Retinal pigment epithelial cell (primary cell): ENCODE measurements at regions not wholly inside any gene's neighbourhood (a gene's known extent, or its start where the extent isn't known, plus 50 kb on each side); places are given as distances from the start of the nearest gene placed in this dataset.
A peak's percentile ranks its signal among the peaks of the same experiment; 100 is the strongest.
"Not testable (repeated sequence)": the region's sequence is repeated elsewhere in the genome, so short reads cannot be mapped to it uniquely, and the experiment has no call there.

Source experiments
- DNase-seq: peaks from one replicate; pipeline ENCODE4 v3.0.0-alpha.2; 2010; ENCODE audit warnings: low read depth
- H3K4me3 ChIP-seq: 2 replicates; pipeline ENCODE4 v1.5.1; 2011; ENCODE audit warnings: mild to moderate bottlenecking, low read length, control low read depth, moderate library complexity
- TF ChIP-seq, protein P1 (sequence below): conservative IDR thresholded peaks from 2 replicates; pipeline ENCODE4 v1.5.1; 2011; ENCODE audit warnings: low read depth, low read length, control low read depth, inconsistent platforms

DNA sequence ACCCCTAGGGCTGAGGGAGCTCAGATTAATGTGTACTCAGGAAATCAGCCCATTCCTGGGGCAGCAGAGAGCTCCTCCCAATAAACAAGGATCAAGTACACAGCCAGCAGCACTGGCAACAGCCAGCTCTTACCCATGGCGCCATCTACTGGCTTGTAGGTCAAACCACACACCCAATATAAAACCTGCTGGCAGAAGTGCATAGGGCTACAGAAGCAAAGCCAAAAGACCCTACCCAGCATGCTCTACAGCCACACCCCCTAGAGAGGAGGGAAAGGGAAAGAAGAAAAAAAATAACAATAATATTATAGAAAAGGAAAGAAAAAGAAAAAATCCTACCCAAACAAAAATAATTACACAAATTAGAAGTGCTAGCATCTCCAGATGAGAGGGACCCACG, 127.5 kb upstream of the PABPC3 start:
- TF ChIP-seq, protein P1, sequence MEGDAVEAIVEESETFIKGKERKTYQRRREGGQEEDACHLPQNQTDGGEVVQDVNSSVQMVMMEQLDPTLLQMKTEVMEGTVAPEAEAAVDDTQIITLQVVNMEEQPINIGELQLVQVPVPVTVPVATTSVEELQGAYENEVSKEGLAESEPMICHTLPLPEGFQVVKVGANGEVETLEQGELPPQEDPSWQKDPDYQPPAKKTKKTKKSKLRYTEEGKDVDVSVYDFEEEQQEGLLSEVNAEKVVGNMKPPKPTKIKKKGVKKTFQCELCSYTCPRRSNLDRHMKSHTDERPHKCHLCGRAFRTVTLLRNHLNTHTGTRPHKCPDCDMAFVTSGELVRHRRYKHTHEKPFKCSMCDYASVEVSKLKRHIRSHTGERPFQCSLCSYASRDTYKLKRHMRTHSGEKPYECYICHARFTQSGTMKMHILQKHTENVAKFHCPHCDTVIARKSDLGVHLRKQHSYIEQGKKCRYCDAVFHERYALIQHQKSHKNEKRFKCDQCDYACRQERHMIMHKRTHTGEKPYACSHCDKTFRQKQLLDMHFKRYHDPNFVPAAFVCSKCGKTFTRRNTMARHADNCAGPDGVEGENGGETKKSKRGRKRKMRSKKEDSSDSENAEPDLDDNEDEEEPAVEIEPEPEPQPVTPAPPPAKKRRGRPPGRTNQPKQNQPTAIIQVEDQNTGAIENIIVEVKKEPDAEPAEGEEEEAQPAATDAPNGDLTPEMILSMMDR, result peak; percentile 50

DNA sequence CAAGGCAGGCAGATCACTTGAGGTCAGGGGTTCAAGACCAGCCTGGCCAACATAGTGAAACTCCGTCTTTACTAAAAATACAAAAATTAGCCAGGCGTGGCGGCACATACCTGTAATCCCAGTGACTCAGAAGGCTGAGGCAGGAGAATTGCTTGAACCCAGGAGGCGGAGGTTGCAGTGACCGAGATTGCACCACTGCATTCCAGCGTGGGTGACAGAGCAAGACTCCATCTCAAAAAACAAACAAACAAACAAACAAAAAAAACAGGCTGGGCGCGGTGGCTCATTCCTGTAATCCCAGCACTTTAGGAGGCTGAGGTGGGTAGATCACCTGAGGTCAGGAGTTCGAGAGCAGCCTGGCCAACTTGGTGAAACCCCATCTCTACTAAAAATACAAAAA, 122.8 kb upstream of the PABPC3 start:
- DNase-seq, H3K4me3 ChIP-seq: not testable (repeated sequence)

More for the DNA sequence above, 127.5 kb upstream of the PABPC3 start:
- DNase-seq, result not testable (repeated sequence)
- peak overlapping the region; percentile 46 for H3K4me3 ChIP-seq

DNA sequence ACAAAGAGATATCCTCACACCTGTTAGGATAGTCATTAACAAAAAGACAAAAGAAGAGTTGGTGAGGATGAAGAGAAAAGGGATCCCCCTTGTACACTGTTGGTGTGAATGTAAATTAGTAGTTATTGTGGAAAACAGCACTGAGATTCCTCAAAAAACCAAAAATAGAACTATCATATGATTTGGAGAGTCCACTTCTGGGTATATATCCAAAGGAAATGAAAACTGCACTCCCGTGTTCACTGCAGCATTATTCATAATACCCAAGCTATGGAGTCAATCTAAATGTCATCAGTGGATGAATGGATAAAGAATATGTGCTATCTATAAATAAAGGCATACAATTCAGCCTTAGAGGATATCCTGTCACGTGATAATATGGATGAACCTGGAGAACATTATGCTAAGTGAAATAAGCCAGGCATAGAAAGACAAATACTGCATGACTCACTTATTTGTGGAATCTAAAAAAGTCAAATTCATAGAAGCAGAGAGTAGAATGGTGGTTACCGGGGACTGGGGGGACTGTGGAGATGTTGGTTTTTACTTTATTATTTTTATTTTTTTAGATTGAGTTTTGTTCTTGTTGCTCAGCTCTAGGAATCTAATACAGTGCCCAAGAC, 114.6 kb upstream of the PABPC3 start:
- not testable (repeated sequence) for DNase-seq, H3K4me3 ChIP-seq

DNA sequence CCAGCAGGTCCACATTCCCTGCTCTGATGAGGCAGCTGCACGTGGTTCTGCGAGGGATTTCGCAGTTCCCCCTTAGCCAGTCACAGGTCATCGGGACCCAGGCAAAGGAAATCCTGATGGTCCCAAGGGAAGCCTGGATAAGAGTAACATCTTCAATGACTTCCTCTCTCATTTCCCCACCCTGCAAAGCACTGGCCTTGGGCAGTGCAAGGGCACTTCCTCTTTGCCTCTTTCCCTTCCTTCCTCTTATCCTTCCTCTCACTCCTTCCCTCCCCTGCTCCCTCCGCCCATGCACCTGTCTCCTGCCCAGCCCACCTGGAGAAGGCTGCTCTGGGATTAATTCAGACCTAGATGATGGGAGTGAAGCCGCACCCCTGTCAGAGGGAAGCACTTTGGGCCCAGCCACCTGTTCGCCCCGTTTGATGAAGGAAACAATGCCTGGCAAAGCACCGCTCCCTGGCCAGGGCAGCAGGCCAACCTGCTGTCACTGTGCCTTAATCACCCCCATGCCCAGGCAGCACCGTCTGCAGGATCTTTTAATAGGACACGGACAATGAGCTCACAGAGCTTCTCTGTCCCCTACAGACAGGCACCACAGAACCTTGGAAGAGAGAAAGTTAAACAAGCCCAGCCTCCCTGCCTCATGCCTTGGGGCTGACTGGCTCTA, 113.5 kb upstream of the PABPC3 start:
- no peak for DNase-seq
- TF ChIP-seq, protein P1, result no peak
- H3K4me3 ChIP-seq, result no peak overlapping the region

DNA sequence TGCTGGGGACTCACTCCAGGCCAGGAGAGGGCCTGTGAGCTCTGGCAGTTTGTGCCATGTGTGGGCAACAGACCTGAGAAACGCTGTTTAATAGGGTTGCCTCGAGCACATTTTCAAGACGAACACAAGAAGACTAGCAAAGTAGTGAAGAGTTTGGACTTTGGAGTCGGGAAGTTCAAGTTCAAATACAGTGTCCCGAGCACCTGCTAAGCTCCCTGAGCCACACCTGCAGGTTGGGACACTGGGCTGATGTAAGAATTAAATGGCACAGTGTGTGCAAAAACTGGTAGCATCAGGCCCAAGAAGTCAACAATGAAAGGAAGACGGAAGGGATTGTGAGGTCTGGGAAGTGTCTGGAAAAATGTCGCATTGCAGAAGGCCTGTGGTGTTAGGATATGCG, 112.8 kb upstream of the PABPC3 start:
- no peak for DNase-seq
- TF ChIP-seq, protein P1, result no peak
- H3K4me3 ChIP-seq, result no peak overlapping the region

DNA sequence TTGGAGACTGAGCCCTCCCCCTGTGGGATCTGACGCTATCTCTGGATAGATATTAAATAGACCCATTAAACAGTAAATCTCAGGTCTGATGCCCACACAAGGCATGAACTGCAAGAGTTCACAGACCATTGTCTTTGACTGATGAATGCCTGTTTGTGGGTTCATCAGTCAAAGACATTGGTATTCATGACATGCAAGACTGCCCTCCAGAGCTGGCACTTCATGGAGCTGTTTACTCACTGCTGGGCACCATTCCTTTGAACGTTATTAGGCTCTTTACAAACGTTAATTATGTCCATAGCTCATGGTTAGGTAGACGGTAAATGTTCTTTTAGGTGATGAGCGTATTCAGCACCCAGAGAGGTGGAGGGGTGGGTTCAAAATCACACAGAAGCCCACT, 111.8 kb upstream of the PABPC3 start:
- TF ChIP-seq, protein P1, result no peak
- no peak overlapping the region for H3K4me3 ChIP-seq
- DNase-seq, result no peak

DNA sequence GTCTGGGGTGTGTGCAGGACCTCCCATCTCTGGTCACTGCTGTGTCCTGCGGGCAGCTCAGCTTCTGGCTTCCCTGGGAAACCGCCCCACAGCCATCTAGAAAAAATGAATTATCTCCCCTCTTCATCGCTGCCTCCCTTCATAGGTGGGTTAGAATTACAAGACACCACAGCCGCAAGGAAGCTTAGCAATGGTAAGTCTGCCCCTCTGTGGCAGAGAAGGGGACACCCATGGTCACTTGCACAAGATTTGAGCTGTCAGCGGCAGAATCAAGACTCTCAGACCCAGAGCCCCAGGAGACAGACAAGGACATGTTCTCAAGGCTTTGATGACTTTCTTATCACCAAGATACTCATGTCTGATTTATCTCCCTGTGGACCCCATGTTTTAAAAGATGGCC, 110.8 kb upstream of the PABPC3 start:
- H3K4me3 ChIP-seq, result no peak overlapping the region
- no peak for DNase-seq
- TF ChIP-seq, protein P1, result no peak

DNA sequence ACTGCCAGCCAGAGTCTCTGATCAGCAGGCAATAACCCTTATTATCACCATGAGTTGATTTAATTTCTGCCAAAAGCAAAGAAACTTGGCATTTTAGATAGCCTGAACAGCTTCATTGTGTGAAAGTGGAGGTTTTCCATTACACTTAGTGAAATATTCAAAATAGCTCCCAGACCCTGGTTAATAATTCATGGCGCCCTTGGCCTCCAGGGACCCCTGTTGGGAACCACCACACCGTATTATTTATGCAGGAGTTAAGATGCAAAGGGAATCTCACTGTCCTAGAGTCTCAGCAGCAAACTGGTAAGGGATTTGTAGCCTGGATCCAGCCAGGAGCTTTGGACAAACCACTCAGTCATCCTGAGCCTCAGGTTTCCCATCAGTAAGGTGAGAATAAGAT, 110.0 kb upstream of the PABPC3 start:
- DNase-seq, result no peak
- H3K4me3 ChIP-seq, result no peak overlapping the region
- TF ChIP-seq, protein P1, result no peak
